ENCODE measurements at regions not wholly inside any gene's neighbourhood (a gene's known extent, or its start where the extent isn't known, plus 50 kb on each side); places are given as distances from the start of the nearest gene placed in this dataset.
"Not testable (repeated sequence)": the region's sequence is repeated elsewhere in the genome, so short reads cannot be mapped to it uniquely, and the experiment has no call there.

DNA sequence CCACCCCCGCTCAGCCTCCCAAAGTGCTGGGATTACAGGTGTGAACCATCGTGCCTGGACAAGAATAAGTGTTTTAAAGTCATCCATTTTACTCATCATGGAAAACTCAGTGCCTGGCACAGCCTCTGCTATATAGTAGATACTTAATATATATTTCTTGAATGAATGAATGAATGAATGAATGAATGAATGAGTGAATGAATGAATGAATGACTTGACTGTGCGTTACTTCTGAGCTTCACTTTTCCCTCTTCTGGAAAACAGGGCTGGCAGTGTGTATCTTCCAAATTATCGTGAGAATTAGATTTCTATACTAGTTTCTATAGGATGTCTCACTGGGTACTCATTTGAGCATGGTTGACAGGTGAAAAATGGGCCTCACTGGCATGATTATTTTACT is 307.3 kb upstream of the ERCC4 start:
- no peak overlapping the region for H3K4me3 Mint-ChIP-seq
- H3K9me3 Mint-ChIP-seq (ENCODE audit: low read depth), result no peaks in the 10 kb centered on the region
- POLR2A ChIA-PET, result no interaction called here
- DNase-seq (no peak), ATAC-seq (no peak)
- peaks cover 3% of the 10 kb centered on the region for H3K27me3 Mint-ChIP-seq
- intact Hi-C loops (cut with DNase I, micrococcal nuclease), result no loop called here
- no peak overlapping the region for H3K27ac Mint-ChIP-seq
- no peaks in the 10 kb centered on the region for H3K36me3 Mint-ChIP-seq (ENCODE audit: low read depth)
- CTCF ChIA-PET, result no interaction called here
- no peaks in the 10 kb centered on the region for H3K4me1 Mint-ChIP-seq

DNA sequence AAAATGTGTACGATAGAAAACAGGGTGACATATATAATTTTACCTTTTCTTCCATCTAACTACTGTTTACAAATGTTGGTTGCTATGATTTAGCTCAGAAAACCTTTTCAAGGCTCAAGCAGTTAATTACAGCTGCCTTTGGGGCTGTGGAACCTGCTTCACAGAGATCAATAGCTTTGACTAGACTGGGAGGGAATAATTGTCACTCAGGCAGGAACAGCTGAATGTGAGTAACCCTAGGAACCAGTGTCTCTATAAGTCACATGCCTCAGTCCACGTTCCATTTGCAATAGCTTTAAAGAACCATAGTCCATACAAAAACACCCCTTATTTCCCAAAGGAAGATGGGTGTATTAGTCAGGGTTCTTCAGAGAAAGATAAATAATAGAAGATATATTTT is 306.8 kb upstream of the ERCC4 start:
- POLR2A ChIA-PET, result no interaction called here
- Mint-ChIP-seq H3K4me1 (no peaks in the 10 kb centered on the region), H3K27me3 (peaks cover 3% of the 10 kb centered on the region), H3K4me3 (no peak overlapping the region), H3K9me3 (ENCODE audit: low read depth) (no peaks in the 10 kb centered on the region), H3K27ac (no peak overlapping the region), H3K36me3 (ENCODE audit: low read depth) (no peaks in the 10 kb centered on the region)
- intact Hi-C loops (cut with DNase I, micrococcal nuclease), result no loop called here
- ATAC-seq (no peak), DNase-seq (no peak)
- CTCF ChIA-PET, result no interaction called here

DNA sequence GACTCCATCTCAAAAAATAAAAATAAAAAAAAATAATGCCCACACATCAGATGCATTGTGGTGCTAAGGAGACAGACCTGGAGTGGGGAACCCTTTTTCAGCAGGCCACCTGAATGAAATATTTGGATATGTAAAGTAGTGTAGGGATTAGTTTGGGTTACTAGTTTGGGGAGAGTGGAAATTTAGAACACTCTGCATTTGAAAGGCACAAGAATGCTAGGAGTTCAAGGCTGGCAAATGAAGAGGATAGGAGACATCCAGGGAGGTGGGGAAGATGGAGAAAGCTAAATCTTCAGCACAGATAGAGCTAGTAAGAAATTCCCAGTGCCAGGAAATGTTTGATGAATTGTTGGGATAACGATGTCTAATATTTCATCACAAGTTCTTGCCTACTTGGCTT is 298.3 kb upstream of the ERCC4 start:
- ATAC-seq, result no peak
- no peaks in the 10 kb centered on the region for H3K9me3 Mint-ChIP-seq (ENCODE audit: low read depth)
- DNase-seq, result no peak
- H3K4me1 Mint-ChIP-seq, result no peaks in the 10 kb centered on the region
- CTCF ChIA-PET, result no interaction called here
- H3K4me3 Mint-ChIP-seq, result no peak overlapping the region
- H3K36me3 Mint-ChIP-seq (ENCODE audit: low read depth), result no peaks in the 10 kb centered on the region
- intact Hi-C loops (cut with DNase I, micrococcal nuclease), result no loop called here
- POLR2A ChIA-PET, result no interaction called here
- H3K27ac Mint-ChIP-seq, result no peak overlapping the region
- peaks cover 2% of the 10 kb centered on the region for H3K27me3 Mint-ChIP-seq

DNA sequence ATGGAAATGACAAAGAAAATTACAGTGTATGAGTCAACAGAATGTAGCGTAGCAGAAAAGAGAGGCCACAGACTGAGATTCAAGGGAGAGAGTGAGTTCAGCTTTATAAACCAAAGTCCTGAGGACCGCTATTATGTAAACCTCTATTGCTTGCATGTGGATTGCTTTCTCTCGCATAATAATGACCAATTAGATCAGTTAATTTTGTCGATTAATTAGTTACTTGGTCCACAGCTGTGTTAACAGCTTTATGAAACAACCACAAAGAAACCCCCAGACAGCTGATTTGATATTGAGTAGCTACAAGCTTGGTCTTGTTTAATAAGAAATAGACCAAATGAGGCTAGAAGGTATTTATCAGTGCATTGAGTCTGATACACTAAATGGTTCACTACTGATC is 291.8 kb upstream of the ERCC4 start:
- POLR2A ChIA-PET, result no interaction called here
- Mint-ChIP-seq H3K4me1 (no peaks in the 10 kb centered on the region), H3K36me3 (ENCODE audit: low read depth) (no peaks in the 10 kb centered on the region), H3K4me3 (no peak overlapping the region), H3K27ac (no peak overlapping the region), H3K27me3 (peaks cover 3% of the 10 kb centered on the region), H3K9me3 (ENCODE audit: low read depth) (no peaks in the 10 kb centered on the region)
- ATAC-seq, result no peak
- no peak for DNase-seq
- CTCF ChIA-PET, result no interaction called here
- intact Hi-C loops (cut with DNase I, micrococcal nuclease), result no loop called here

DNA sequence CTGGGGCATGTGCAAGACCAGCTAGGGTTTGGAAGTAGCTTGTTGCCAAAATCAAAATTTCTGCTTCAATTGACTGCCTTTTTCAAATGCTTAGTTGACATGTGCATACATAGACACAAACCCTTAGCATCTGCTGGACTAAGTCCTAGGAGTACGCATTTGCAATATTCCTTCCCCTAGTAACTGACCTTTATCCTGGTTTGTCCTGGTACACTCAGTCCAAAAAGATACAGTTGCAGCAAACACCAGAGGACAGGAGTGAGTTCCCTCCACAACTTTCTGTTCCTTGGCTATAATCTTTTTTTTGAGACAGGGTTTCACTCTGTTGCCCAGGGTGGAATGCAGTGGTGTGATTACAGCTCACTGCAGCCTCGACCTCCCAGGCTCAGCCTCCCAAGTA is 290.2 kb upstream of the ERCC4 start:
- DNase-seq (no peak), ATAC-seq (no peak)
- ChIA-PET POLR2A (no interaction called here), CTCF (no interaction called here)
- Mint-ChIP-seq H3K27me3 (peaks cover 3% of the 10 kb centered on the region), H3K9me3 (ENCODE audit: low read depth) (no peaks in the 10 kb centered on the region), H3K4me1 (no peaks in the 10 kb centered on the region), H3K4me3 (no peak overlapping the region), H3K27ac (no peak overlapping the region), H3K36me3 (ENCODE audit: low read depth) (no peaks in the 10 kb centered on the region)
- intact Hi-C loops (cut with DNase I, micrococcal nuclease), result no loop called here

DNA sequence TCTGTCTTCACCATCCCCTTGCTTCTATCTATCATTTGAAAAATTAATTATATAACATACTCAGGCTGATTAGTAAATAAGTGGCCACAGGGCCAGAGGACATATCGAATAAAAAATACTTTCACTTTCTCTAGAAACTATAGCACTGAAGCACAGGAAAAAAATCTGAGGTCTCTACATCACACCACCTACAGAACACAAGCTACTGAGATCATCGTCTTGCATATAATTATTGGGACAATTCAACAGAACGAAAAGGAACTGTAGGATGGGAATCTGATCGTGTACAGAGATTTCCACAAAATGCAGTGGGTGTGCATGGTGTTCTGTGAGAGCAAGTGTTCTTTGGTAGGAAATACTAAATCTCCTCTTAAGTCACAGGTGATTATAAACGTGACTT is 289.6 kb upstream of the ERCC4 start:
- ChIA-PET CTCF (no interaction called here), POLR2A (no interaction called here)
- H3K4me3 Mint-ChIP-seq, result no peak overlapping the region
- H3K4me1 Mint-ChIP-seq, result no peaks in the 10 kb centered on the region
- DNase-seq (no peak), ATAC-seq (no peak)
- H3K36me3 Mint-ChIP-seq (ENCODE audit: low read depth), result no peaks in the 10 kb centered on the region
- intact Hi-C loops (cut with DNase I, micrococcal nuclease), result no loop called here
- H3K27me3 Mint-ChIP-seq, result peaks cover 3% of the 10 kb centered on the region
- no peak overlapping the region for H3K27ac Mint-ChIP-seq
- H3K9me3 Mint-ChIP-seq (ENCODE audit: low read depth), result no peaks in the 10 kb centered on the region

DNA sequence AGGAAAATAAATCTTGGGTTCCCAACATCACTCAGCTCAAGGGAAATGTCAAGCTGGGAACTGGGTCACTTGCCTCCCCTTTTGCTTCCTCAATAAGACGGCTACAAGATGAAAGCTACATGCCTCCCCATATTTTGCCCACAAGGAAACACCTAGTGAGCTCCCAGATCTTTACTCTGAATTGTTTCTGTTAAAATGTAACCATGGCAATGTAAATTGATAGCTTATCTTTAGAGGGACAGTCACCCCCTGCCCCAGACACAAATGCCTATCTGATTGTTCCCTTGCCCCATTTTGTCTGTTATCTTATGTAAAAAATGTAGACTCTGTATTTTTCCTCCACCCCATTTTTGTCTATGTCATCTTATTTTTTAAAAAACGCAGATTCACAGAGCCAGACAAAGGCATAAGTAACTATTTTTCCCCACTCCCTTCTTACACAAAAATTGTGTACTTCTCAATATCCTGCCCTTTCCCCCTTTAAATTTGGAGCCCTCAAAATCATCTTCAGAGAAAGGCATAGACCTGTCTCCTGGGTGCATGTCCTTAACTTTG is 288.7 kb upstream of the ERCC4 start:
- H3K27ac Mint-ChIP-seq, result no peak overlapping the region
- CTCF ChIA-PET, result interaction anchor here (0.6 to 0.8 kb wide), 2 partner anchors 19 to 1089 kb away, joined by 3 read pairs; no protein-coding TSS in a partner anchor
- intact Hi-C loops (cut with DNase I, micrococcal nuclease), result no loop called here
- no peak for ATAC-seq
- H3K27me3 Mint-ChIP-seq, result peaks cover 3% of the 10 kb centered on the region
- H3K4me3 Mint-ChIP-seq, result no peak overlapping the region
- no peaks in the 10 kb centered on the region for H3K4me1 Mint-ChIP-seq
- H3K9me3 Mint-ChIP-seq (ENCODE audit: low read depth), result no peaks in the 10 kb centered on the region
- no peaks in the 10 kb centered on the region for H3K36me3 Mint-ChIP-seq (ENCODE audit: low read depth)
- POLR2A ChIA-PET, result no interaction called here
- no peak for DNase-seq

DNA sequence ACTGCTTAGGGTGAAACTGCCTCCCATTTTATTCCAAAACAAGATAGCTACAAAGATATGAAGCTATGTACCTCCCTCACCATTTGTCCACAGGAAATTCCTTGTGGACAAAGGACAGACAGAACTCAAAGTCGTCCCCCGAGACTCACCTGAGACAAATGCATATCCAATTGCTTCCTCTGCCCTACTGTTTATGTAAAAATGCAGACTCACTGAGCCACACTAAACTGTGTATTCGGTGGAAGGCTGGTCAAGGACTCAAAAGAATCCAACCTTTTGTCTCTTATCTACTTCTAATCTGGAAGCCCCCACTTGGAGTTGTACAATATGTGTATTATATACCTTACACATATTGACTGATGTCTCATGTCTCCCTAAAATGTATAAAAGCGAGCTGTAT is 288.0 kb upstream of the ERCC4 start:
- H3K9me3 Mint-ChIP-seq (ENCODE audit: low read depth), result no peaks in the 10 kb centered on the region
- ChIA-PET POLR2A (no interaction called here), CTCF (interaction anchor here (0.6 to 0.8 kb wide), 2 partner anchors 18 to 1090 kb away, joined by 3 read pairs; no protein-coding TSS in a partner anchor)
- no peak overlapping the region for H3K4me3 Mint-ChIP-seq
- no peaks in the 10 kb centered on the region for H3K36me3 Mint-ChIP-seq (ENCODE audit: low read depth)
- no peak for DNase-seq
- H3K27ac Mint-ChIP-seq, result no peak overlapping the region
- H3K27me3 Mint-ChIP-seq, result peaks cover 3% of the 10 kb centered on the region
- intact Hi-C loops (cut with DNase I, micrococcal nuclease), result no loop called here
- H3K4me1 Mint-ChIP-seq, result no peaks in the 10 kb centered on the region
- ATAC-seq, result no peak

DNA sequence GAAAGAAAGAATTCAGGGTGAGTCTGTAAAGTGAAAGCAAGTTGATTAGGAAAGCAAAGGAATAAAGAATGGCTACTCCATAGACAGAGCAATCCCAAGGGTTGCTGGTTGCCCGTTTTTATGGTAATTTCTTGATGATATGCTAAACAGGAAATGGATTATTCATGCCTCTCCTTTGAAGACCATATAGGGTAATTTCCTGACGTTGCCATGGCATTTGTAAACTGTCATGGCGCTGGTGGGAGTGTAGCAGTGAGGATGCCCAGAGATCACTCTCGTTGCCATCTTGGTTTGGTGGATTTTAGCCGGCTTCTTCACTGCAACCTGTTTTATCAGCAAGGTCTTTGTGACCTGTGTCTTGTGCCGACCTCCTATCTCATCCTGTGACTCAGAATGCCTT is 287.4 kb upstream of the ERCC4 start:
- ATAC-seq; H3K27me3 Mint-ChIP-seq; intact Hi-C loops (cut with DNase I, micrococcal nuclease); H3K27ac Mint-ChIP-seq; CTCF ChIA-PET; H3K36me3 Mint-ChIP-seq (ENCODE audit: low read depth); H3K4me1 Mint-ChIP-seq; POLR2A ChIA-PET; H3K9me3 Mint-ChIP-seq (ENCODE audit: low read depth); DNase-seq; H3K4me3 Mint-ChIP-seq: not testable (repeated sequence)

DNA sequence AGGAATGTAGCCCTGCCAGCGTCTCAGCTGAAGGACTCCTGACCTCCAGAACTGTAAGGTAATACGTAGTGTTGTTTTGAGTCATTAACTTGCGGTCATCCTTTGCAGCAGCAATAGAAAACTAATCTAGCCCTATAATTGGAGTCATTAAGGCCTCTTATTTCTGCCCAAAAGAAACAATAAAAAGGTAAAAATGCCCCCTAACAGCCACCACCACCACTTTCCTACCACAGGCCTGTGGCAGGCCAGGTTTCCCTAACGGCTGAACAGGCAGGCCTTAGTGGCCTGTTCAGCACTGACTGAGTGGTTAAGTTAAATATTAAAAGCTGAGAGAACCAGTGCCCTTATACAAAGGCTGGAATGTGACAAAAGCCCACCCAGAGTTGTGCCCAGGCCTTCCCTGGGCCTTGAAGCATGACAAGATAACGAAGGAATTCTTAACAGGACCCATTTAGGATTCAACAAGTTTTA is 286.5 kb upstream of the ERCC4 start:
- H3K27ac Mint-ChIP-seq, result no peak overlapping the region
- ChIA-PET CTCF (no interaction called here), POLR2A (no interaction called here)
- ATAC-seq (no peak), DNase-seq (no peak)
- H3K27me3 Mint-ChIP-seq, result peaks cover 2% of the 10 kb centered on the region
- H3K9me3 Mint-ChIP-seq (ENCODE audit: low read depth), result peaks cover 3% of the 10 kb centered on the region
- H3K4me3 Mint-ChIP-seq, result no peak overlapping the region
- intact Hi-C loops (cut with DNase I, micrococcal nuclease), result no loop called here
- no peaks in the 10 kb centered on the region for H3K4me1 Mint-ChIP-seq
- no peaks in the 10 kb centered on the region for H3K36me3 Mint-ChIP-seq (ENCODE audit: low read depth)

DNA sequence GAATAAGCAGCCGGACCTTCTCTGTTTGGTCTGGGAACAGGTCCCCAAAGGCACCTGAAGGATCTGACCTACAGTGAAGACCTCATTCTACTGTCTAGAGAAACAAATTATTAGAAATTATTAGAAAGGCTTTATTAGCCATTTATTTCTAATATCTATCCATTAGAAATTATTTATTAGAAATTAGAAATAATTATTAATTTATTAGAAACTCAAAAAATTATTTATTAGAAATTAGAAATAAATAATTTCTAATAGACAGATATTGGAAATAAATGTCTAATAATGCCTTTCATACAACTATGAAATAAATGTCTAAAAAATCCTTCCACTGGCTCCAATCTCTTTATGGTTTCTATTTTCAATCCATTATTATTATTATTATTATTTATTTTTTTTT is 285.7 kb upstream of the ERCC4 start:
- H3K4me1 Mint-ChIP-seq, result no peaks in the 10 kb centered on the region
- ATAC-seq (no peak), DNase-seq (no peak)
- peaks cover 2% of the 10 kb centered on the region for H3K27me3 Mint-ChIP-seq
- no peak overlapping the region for H3K4me3 Mint-ChIP-seq
- no peak overlapping the region for H3K27ac Mint-ChIP-seq
- POLR2A ChIA-PET, result no interaction called here
- peaks cover 3% of the 10 kb centered on the region for H3K9me3 Mint-ChIP-seq (ENCODE audit: low read depth)
- CTCF ChIA-PET, result no interaction called here
- intact Hi-C loops (cut with DNase I, micrococcal nuclease), result no loop called here
- no peaks in the 10 kb centered on the region for H3K36me3 Mint-ChIP-seq (ENCODE audit: low read depth)

DNA sequence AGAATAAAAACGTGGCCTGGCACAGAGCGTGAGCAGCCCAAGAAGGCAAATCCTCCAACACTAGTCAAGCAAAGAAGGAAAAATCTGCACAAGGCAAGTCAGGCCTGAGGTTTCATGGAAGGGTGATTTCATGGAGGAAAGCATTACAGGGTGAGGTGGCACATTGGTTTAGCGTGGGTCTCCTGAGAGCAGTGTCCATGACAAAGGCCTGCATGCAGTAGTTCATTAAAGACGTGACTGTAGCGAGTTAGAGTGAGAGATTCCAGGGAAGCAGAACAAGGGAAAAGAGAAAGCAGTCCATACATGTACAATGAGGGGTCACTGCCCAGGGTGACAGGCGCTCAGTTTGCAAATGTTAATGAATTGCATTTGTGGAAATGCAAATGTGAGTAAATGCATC is 285.0 kb upstream of the ERCC4 start:
- Mint-ChIP-seq H3K4me1 (no peaks in the 10 kb centered on the region), H3K36me3 (ENCODE audit: low read depth) (no peaks in the 10 kb centered on the region), H3K9me3 (ENCODE audit: low read depth) (peaks cover 3% of the 10 kb centered on the region), H3K27me3 (peaks cover 2% of the 10 kb centered on the region), H3K4me3 (no peak overlapping the region), H3K27ac (no peak overlapping the region)
- CTCF ChIA-PET, result no interaction called here
- intact Hi-C loops (cut with DNase I, micrococcal nuclease), result no loop called here
- POLR2A ChIA-PET, result no interaction called here
- ATAC-seq, result no peak
- DNase-seq, result no peak

DNA sequence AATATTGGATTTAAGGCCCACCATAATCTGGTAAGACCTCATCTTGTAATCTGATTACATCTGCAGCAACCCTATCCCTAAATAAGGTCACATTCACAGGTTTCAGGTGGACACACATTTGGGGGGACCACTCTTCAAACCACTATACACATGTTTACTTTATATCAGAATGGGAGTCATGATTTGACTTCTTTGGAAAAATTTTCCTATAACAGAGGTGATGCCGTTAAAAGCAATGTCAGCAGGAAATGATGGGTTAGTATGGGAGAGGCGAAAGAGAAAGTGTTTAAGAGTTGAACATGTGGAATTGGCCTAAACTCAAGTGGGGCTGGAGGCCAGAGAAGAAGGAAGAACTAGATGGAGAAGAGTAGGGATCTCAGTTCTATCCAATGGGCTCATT is 281.7 kb upstream of the ERCC4 start:
- H3K27me3 Mint-ChIP-seq, result no peaks in the 10 kb centered on the region
- no peak overlapping the region for H3K27ac Mint-ChIP-seq
- ATAC-seq, result no peak
- intact Hi-C loops (cut with DNase I, micrococcal nuclease), result no loop called here
- CTCF ChIA-PET, result no interaction called here
- POLR2A ChIA-PET, result no interaction called here
- no peak overlapping the region for H3K4me3 Mint-ChIP-seq
- DNase-seq, result no peak
- no peaks in the 10 kb centered on the region for H3K4me1 Mint-ChIP-seq
- peaks cover 3% of the 10 kb centered on the region for H3K9me3 Mint-ChIP-seq (ENCODE audit: low read depth)
- no peaks in the 10 kb centered on the region for H3K36me3 Mint-ChIP-seq (ENCODE audit: low read depth)

Measured in activated CD4-positive, alpha-beta T cell treated with anti-CD3 and anti-CD28 coated beads for 36 hours (primary cell).